MM.1S (cell line): ENCODE measurements at regions not wholly inside any gene's neighbourhood (a gene's known extent, or its start where the extent isn't known, plus 50 kb on each side); places are given as distances from the start of the nearest gene placed in this dataset.

Experiments used
- DNase-seq: peaks from one replicate; pipeline ENCODE4 v3.0.0-alpha.2; 2015
- H2AFZ ChIP-seq: fragments of 300-600 bp; sonication (generic); 2 replicates; pipeline ENCODE4 v1.6.0; 2016; ENCODE audit warnings: antibody characterized with exemption, low read length
- H3F3A ChIP-seq: fragments of 300-600 bp; sonication (generic); 2 replicates; pipeline ENCODE4 v1.6.1; 2016; ENCODE audit warnings: mild to moderate bottlenecking, antibody characterized with exemption, low read length, moderate library complexity, mixed read lengths; ENCODE audit not compliant: insufficient read depth
- H3K27ac ChIP-seq: fragments of 300-600 bp; sonication (generic); 2 replicates; pipeline ENCODE4 v1.5.1; 2016; ENCODE audit warnings: mild to moderate bottlenecking, low read length
- H3K27me3 ChIP-seq: fragments of 300-600 bp; sonication (generic); replicated peaks from 2 replicates; pipeline ENCODE4 v1.6.0; 2016; ENCODE audit warnings: low read length; ENCODE audit not compliant: insufficient read depth
- H3K36me3 ChIP-seq: fragments of 300-600 bp; sonication (generic); replicated peaks from 2 replicates; pipeline ENCODE4 v1.6.1; 2016; ENCODE audit warnings: mild to moderate bottlenecking, low read length, mixed read lengths; ENCODE audit not compliant: insufficient read depth
- H3K4me1 ChIP-seq: fragments of 300-600 bp; sonication (generic); 2 replicates; pipeline ENCODE4 v1.6.1; 2016; ENCODE audit warnings: low read length, mixed read lengths
- H3K4me2 ChIP-seq: fragments of 300-600 bp; sonication (generic); 2 replicates; pipeline ENCODE4 v1.6.0; 2016; ENCODE audit warnings: low read depth, low read length
- H3K4me3 ChIP-seq: fragments of 300-600 bp; sonication (generic); 2 replicates; pipeline ENCODE4 v1.5.1; 2016; ENCODE audit warnings: low read length, mixed read lengths
- H3K79me2 ChIP-seq: fragments of 300-600 bp; sonication (generic); 2 replicates; pipeline ENCODE4 v1.6.1; 2016; ENCODE audit warnings: mixed run types, low read length, mixed read lengths
- H3K9ac ChIP-seq: fragments of 300-600 bp; sonication (generic); 2 replicates; pipeline ENCODE4 v1.6.1; 2016; ENCODE audit warnings: low read length, mixed read lengths
- H3K9me2 ChIP-seq: fragments of 300-600 bp; sonication (generic); replicated peaks from 2 replicates; pipeline ENCODE4 v1.6.1; 2016; ENCODE audit warnings: mild to moderate bottlenecking, low read length, mixed read lengths; ENCODE audit not compliant: insufficient read depth
- H3K9me3 ChIP-seq: fragments of 300-600 bp; sonication (generic); replicated peaks from 2 replicates; pipeline ENCODE4 v1.6.1; 2016; ENCODE audit warnings: mild to moderate bottlenecking, low read length, mixed read lengths; ENCODE audit not compliant: insufficient read depth
- H4K20me1 ChIP-seq: fragments of 300-600 bp; sonication (generic); 2 replicates; pipeline ENCODE4 v1.6.1; 2016; ENCODE audit warnings: mild to moderate bottlenecking, low read length, moderate library complexity, mixed read lengths; ENCODE audit not compliant: insufficient read depth
- EZH2 ChIP-seq: fragments of 300-600 bp; sonication (generic); optimal IDR thresholded peaks from 2 replicates; pipeline ENCODE3; 2017; ENCODE audit warnings: low read depth, mild to moderate bottlenecking, antibody characterized with exemption, low read length, mixed read lengths
- EZH2phosphoT487 ChIP-seq: fragments of 300-600 bp; sonication (generic); IDR thresholded peaks from 2 replicates; pipeline ENCODE4 v1.6.1; 2018; ENCODE audit warnings: antibody characterized with exemption, low read length
- TF ChIP-seq, protein P1 (sequence below): fragments of 300-600 bp; sonication (generic); IDR thresholded peaks from 2 replicates; pipeline ENCODE4 v1.5.1; 2016; ENCODE audit warnings: antibody characterized with exemption, low read length, mixed read lengths

DNA sequence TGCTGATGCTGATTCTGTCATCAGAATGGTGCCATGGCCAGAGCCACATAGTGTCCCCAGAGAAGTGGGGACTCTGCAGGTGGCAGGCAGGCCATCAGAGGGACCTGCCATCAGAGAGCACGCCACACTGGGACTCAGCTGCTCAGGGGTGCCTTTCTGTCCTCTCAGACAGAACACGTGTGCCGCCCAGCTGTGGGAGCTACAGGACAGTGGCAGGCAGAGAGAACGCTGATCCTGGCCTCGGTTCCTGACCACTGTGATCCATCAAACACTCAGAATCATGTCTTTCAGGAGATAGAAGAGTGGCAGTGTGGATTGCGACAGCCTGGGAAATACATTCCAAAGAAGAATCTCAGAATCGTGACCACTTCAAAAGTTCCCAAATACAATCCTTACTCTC lies 497.2 kb upstream of the SALL3 start:
- H3K9me2 ChIP-seq, result no peaks in the 10 kb centered on the region
- H3K27me3 ChIP-seq, result no peaks in the 10 kb centered on the region
- no peak overlapping the region for H3K4me2 ChIP-seq
- H3F3A ChIP-seq, result no peaks in the 10 kb centered on the region
- no peak for DNase-seq
- H3K79me2 ChIP-seq, result no peaks in the 10 kb centered on the region
- H3K36me3 ChIP-seq, result no peaks in the 10 kb centered on the region
- no peak overlapping the region for H2AFZ ChIP-seq
- no peak overlapping the region for H3K27ac ChIP-seq
- no peak overlapping the region for H3K4me3 ChIP-seq
- TF ChIP-seq EZH2 (no peak), EZH2phosphoT487 (no peak)
- TF ChIP-seq, protein P1, sequence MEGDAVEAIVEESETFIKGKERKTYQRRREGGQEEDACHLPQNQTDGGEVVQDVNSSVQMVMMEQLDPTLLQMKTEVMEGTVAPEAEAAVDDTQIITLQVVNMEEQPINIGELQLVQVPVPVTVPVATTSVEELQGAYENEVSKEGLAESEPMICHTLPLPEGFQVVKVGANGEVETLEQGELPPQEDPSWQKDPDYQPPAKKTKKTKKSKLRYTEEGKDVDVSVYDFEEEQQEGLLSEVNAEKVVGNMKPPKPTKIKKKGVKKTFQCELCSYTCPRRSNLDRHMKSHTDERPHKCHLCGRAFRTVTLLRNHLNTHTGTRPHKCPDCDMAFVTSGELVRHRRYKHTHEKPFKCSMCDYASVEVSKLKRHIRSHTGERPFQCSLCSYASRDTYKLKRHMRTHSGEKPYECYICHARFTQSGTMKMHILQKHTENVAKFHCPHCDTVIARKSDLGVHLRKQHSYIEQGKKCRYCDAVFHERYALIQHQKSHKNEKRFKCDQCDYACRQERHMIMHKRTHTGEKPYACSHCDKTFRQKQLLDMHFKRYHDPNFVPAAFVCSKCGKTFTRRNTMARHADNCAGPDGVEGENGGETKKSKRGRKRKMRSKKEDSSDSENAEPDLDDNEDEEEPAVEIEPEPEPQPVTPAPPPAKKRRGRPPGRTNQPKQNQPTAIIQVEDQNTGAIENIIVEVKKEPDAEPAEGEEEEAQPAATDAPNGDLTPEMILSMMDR, result no peak
- H3K4me1 ChIP-seq, result no peaks in the 10 kb centered on the region
- H3K9ac ChIP-seq, result no peak overlapping the region
- H3K9me3 ChIP-seq, result no peaks in the 10 kb centered on the region
- no peaks in the 10 kb centered on the region for H4K20me1 ChIP-seq

- Histone ChIP-seq H4K20me1 (no peaks in the 10 kb centered on the region), H3K9me3 (no peaks in the 10 kb centered on the region), H3K27ac (no peak overlapping the region), H3F3A (no peaks in the 10 kb centered on the region), H3K27me3 (no peaks in the 10 kb centered on the region), H2AFZ (no peak overlapping the region), H3K4me3 (no peak overlapping the region), H3K9me2 (no peaks in the 10 kb centered on the region), H3K4me2 (no peak overlapping the region), H3K36me3 (no peaks in the 10 kb centered on the region), H3K79me2 (no peaks in the 10 kb centered on the region), H3K4me1 (no peaks in the 10 kb centered on the region), H3K9ac (no peak overlapping the region)
- DNase-seq, result no peak
- TF ChIP-seq EZH2 (no peak), EZH2phosphoT487 (no peak)
- TF ChIP-seq, protein P1, result no peak
Measured at GRCh38 chr18:78487649-78488048, 492.0 kb upstream of the SALL3 start.

GRCh38 chr18:78492064-78492812 lies 487.4 kb upstream of the SALL3 start:
- no peaks in the 10 kb centered on the region for H4K20me1 ChIP-seq
- no peaks in the 10 kb centered on the region for H3K9me2 ChIP-seq
- no peaks in the 10 kb centered on the region for H3K9me3 ChIP-seq
- no peaks in the 10 kb centered on the region for H3K36me3 ChIP-seq
- no peak overlapping the region for H3K4me2 ChIP-seq
- no peak overlapping the region for H3K27ac ChIP-seq
- no peaks in the 10 kb centered on the region for H3K79me2 ChIP-seq
- H3K9ac ChIP-seq, result no peak overlapping the region
- no peaks in the 10 kb centered on the region for H3K27me3 ChIP-seq
- TF ChIP-seq EZH2phosphoT487, result no peak
- TF ChIP-seq EZH2, result no peak
- TF ChIP-seq, protein P1, result no peak
- H3K4me3 ChIP-seq, result no peak overlapping the region
- DNase-seq, result no peak
- no peaks in the 10 kb centered on the region for H3K4me1 ChIP-seq
- no peaks in the 10 kb centered on the region for H3F3A ChIP-seq
- no peak overlapping the region for H2AFZ ChIP-seq
